Keratinocyte (primary cell): ENCODE measurements at regions not wholly inside any gene's neighbourhood (a gene's known extent, or its start where the extent isn't known, plus 50 kb on each side); places are given as distances from the start of the nearest gene placed in this dataset.

Source experiments
- CTCF ChIP-seq, 3 experiments: IDR thresholded peaks in 1 of 3; conservative IDR thresholded peaks in 1 of 3; optimal IDR thresholded peaks in 1 of 3; 2 replicates in 2 of 3; 3 replicates in 1 of 3; pipeline versions ENCODE3 to v1.5.1; 2011; ENCODE audit warnings: low read length in 3 of 3, mild to moderate bottlenecking in 3 of 3, moderate library complexity in 2 of 3, control low read depth in 1 of 3, inconsistent platforms in 1 of 3; ENCODE audit not compliant: insufficient read depth in 2 of 3; ENCODE audit errors: extremely low read depth in 1 of 3
- EZH2 ChIP-seq: IDR thresholded peaks from one replicate; pipeline ENCODE4 v1.6.1; 2012; ENCODE audit warnings: inconsistent platforms, mild to moderate bottlenecking, low read length, moderate library complexity

- no peak for TF ChIP-seq CTCF (optimal IDR thresholded peaks at IDR 0.05 in 1 of 3, IDR thresholded peaks at IDR 0.05 in 1 of 3, conservative IDR thresholded peaks at IDR 0.05 in 1 of 3; ENCODE audit: extremely low read depth in 1 of 3, insufficient read depth in 2 of 3, low read length in 3 of 3)
- TF ChIP-seq EZH2, result no peak
Measured at GRCh38 chr7:115249080-115249479, 327.2 kb downstream of the MDFIC start.
